ENCODE measurements at regions not wholly inside any gene's neighbourhood (a gene's known extent, or its start where the extent isn't known, plus 50 kb on each side); places are given as distances from the start of the nearest gene placed in this dataset.

GRCh38 chr13:58048670-58049069, 417.1 kb downstream of the PCDH17 start:
- DNase-seq (ENCODE audit: low read depth) = no peak

GRCh38 chr13:58051396-58051795, 419.9 kb downstream of the PCDH17 start:
- no peak for DNase-seq (ENCODE audit: low read depth)

- no peak for DNase-seq (ENCODE audit: low read depth)
Observed at GRCh38 chr13:58051807-58052375, 420.3 kb downstream of the PCDH17 start.

GRCh38 chr13:58056426-58056825, 424.9 kb downstream of the PCDH17 start:
- no peak for DNase-seq (ENCODE audit: low read depth)

- no peak for DNase-seq (ENCODE audit: low read depth)
Observed at GRCh38 chr13:58059624-58060023, 428.1 kb downstream of the PCDH17 start.

GRCh38 chr13:58080806-58081205, 449.3 kb downstream of the PCDH17 start:
- DNase-seq (ENCODE audit: low read depth) = no peak

- DNase-seq (ENCODE audit: low read depth) = no peak
Observed at GRCh38 chr13:58081301-58081820, 449.8 kb downstream of the PCDH17 start.

- no peak for DNase-seq (ENCODE audit: low read depth)
Observed at GRCh38 chr13:58083064-58083463, 451.5 kb downstream of the PCDH17 start.

- no peak for DNase-seq (ENCODE audit: low read depth)
Observed at GRCh38 chr13:58085274-58085673, 453.7 kb downstream of the PCDH17 start.

GRCh38 chr13:58085819-58086218, 454.3 kb downstream of the PCDH17 start:
- peak; percentile 1 for DNase-seq (ENCODE audit: low read depth)

GRCh38 chr13:58087566-58087965, 456.0 kb downstream of the PCDH17 start:
- peak; percentile 1 for DNase-seq (ENCODE audit: low read depth)

GRCh38 chr13:58093394-58093793, 461.9 kb downstream of the PCDH17 start:
- DNase-seq (ENCODE audit: low read depth) = no peak

GRCh38 chr13:58097831-58098230, 466.3 kb downstream of the PCDH17 start:
- peak; percentile 1 for DNase-seq (ENCODE audit: low read depth)

GRCh38 chr13:58119351-58119750, 487.8 kb downstream of the PCDH17 start:
- no peak for DNase-seq (ENCODE audit: low read depth)

GRCh38 chr13:58119804-58120203, 488.3 kb downstream of the PCDH17 start:
- no peak for DNase-seq (ENCODE audit: low read depth)

- no peak for DNase-seq (ENCODE audit: low read depth)
Observed at GRCh38 chr13:58126496-58126895, 495.0 kb downstream of the PCDH17 start.

GRCh38 chr13:58134012-58134411, 502.5 kb downstream of the PCDH17 start:
- no peak for DNase-seq (ENCODE audit: low read depth)

GRCh38 chr13:58134525-58134924, 503.0 kb downstream of the PCDH17 start:
- DNase-seq (ENCODE audit: low read depth) = no peak

- no peak for DNase-seq (ENCODE audit: low read depth)
Observed at GRCh38 chr13:58142952-58143351, 511.4 kb downstream of the PCDH17 start.

- DNase-seq (ENCODE audit: low read depth) = no peak
Observed at GRCh38 chr13:58144616-58145015, 513.1 kb downstream of the PCDH17 start.

GRCh38 chr13:58151452-58151851, 519.9 kb downstream of the PCDH17 start:
- DNase-seq (ENCODE audit: low read depth) = no peak

- DNase-seq (ENCODE audit: low read depth) = no peak
Observed at GRCh38 chr13:58160980-58161379, 529.4 kb downstream of the PCDH17 start.

GRCh38 chr13:58165617-58166016, 534.1 kb downstream of the PCDH17 start:
- DNase-seq (ENCODE audit: low read depth) = no peak

- no peak for DNase-seq (ENCODE audit: low read depth)
Observed at GRCh38 chr13:58181111-58181510, 549.6 kb downstream of the PCDH17 start.
